Testis (tissue), 2 donors: ENCODE measurements at regions not wholly inside any gene's neighbourhood (a gene's known extent, or its start where the extent isn't known, plus 50 kb on each side); places are given as distances from the start of the nearest gene placed in this dataset.

Experiments used
- POLR2A ChIP-seq: fragments of 450-650 bp; IDR thresholded peaks from one replicate; pipeline ENCODE4 v1.6.1; 2017; ENCODE audit warnings: antibody characterized with exemption, mild to moderate bottlenecking, moderate library complexity
- TF ChIP-seq, protein P1 (sequence below), 3 experiments: fragments of 450-650 bp in 2 of 3; fragments of 200-600 bp in 1 of 3; sonication (generic) in 1 of 3; IDR thresholded peaks; one replicate each; pipeline ENCODE4 v1.5.1; 2016 to 2019; ENCODE audit warnings: antibody characterized with exemption in 3 of 3, mild to moderate bottlenecking in 2 of 3, moderate library complexity in 1 of 3

DNA sequence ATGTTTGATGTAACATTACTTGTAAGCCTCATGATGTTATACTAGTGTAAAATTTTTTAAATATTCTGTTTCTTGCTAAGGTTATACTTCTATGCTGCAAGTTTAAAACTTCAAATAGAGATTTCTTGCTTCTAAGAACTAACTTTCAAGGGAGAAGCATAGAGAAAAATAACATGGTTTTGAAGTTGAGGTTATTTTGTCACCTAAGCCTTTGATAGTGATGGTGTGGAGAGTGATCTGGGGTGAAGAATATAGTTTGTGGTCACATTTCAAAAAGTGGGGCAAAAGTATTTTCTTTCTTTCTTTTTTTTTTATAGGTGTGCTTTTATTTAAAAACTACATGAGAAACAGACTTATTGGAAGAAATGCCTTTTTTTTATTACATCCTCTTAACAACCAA lies 162.4 kb downstream of the GATA3 start:
- TF ChIP-seq, protein P1, sequence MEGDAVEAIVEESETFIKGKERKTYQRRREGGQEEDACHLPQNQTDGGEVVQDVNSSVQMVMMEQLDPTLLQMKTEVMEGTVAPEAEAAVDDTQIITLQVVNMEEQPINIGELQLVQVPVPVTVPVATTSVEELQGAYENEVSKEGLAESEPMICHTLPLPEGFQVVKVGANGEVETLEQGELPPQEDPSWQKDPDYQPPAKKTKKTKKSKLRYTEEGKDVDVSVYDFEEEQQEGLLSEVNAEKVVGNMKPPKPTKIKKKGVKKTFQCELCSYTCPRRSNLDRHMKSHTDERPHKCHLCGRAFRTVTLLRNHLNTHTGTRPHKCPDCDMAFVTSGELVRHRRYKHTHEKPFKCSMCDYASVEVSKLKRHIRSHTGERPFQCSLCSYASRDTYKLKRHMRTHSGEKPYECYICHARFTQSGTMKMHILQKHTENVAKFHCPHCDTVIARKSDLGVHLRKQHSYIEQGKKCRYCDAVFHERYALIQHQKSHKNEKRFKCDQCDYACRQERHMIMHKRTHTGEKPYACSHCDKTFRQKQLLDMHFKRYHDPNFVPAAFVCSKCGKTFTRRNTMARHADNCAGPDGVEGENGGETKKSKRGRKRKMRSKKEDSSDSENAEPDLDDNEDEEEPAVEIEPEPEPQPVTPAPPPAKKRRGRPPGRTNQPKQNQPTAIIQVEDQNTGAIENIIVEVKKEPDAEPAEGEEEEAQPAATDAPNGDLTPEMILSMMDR (IDR thresholded peaks at IDR 0.05) = no peak
- TF ChIP-seq POLR2A = no peak
